ENCODE measurements at regions not wholly inside any gene's neighbourhood (a gene's known extent, or its start where the extent isn't known, plus 50 kb on each side); places are given as distances from the start of the nearest gene placed in this dataset.
"Not testable (repeated sequence)": the region's sequence is repeated elsewhere in the genome, so short reads cannot be mapped to it uniquely, and the experiment has no call there.

GRCh38 chr2:240253583-240254145 is 113.2 kb upstream of the OTOS start:
- ATAC-seq (no peak), DNase-seq (ENCODE audit: low spot score) (no peak)
- Mint-ChIP-seq H3K27me3 (peaks cover 0 to 4% of the 10 kb centered on the region in 2 donors), H3K4me3 (no peak overlapping the region), H3K27ac (no peak overlapping the region), H3K9me3 (no peaks in the 10 kb centered on the region), H3K4me1 (ENCODE audit: low read depth in 2 of 2) (no peaks in the 10 kb centered on the region), H3K36me3 (no peaks in the 10 kb centered on the region)

GRCh38 chr2:240254337-240255164 is 114.1 kb upstream of the OTOS start:
- Mint-ChIP-seq H3K4me1 (ENCODE audit: low read depth in 2 of 2) (no peaks in the 10 kb centered on the region), H3K36me3 (no peaks in the 10 kb centered on the region), H3K4me3 (no peak overlapping the region), H3K9me3 (no peaks in the 10 kb centered on the region), H3K27me3 (peaks cover 0 to 4% of the 10 kb centered on the region in 2 donors), H3K27ac (no peak overlapping the region)
- ATAC-seq: no peak
- DNase-seq (ENCODE audit: low spot score): no peak

GRCh38 chr2:240255165-240255491 is 114.7 kb upstream of the OTOS start:
- H3K36me3 Mint-ChIP-seq: no peaks in the 10 kb centered on the region
- DNase-seq (ENCODE audit: low spot score) (no peak), ATAC-seq (no peak)
- H3K9me3 Mint-ChIP-seq: no peaks in the 10 kb centered on the region
- peaks cover 0 to 4% of the 10 kb centered on the region in 2 donors for H3K27me3 Mint-ChIP-seq
- H3K27ac Mint-ChIP-seq: no peak overlapping the region
- no peak overlapping the region for H3K4me3 Mint-ChIP-seq
- H3K4me1 Mint-ChIP-seq (ENCODE audit: low read depth in 2 of 2): no peaks in the 10 kb centered on the region

- DNase-seq (ENCODE audit: low spot score) (no peak), ATAC-seq (no peak)
- Mint-ChIP-seq H3K4me1 (ENCODE audit: low read depth in 2 of 2) (no peaks in the 10 kb centered on the region), H3K9me3 (no peaks in the 10 kb centered on the region), H3K36me3 (no peaks in the 10 kb centered on the region), H3K4me3 (no peak overlapping the region), H3K27me3 (peaks cover 0 to 4% of the 10 kb centered on the region in 2 donors), H3K27ac (no peak overlapping the region)
Observed at GRCh38 chr2:240255811-240256703, 115.6 kb upstream of the OTOS start.

- Mint-ChIP-seq H3K9me3 (peaks cover 1% of the 10 kb centered on the region), H3K36me3 (no peaks in the 10 kb centered on the region), H3K4me1 (ENCODE audit: low read depth in 2 of 2) (no peaks in the 10 kb centered on the region), H3K27me3 (peaks cover 0 to 4% of the 10 kb centered on the region in 2 donors), H3K27ac (no peak overlapping the region), H3K4me3 (no peak overlapping the region)
- DNase-seq (ENCODE audit: low spot score) (no peak), ATAC-seq (no peak)
Observed at GRCh38 chr2:240256704-240257637, 116.5 kb upstream of the OTOS start.

- H3K27me3 Mint-ChIP-seq: peaks cover 0 to 4% of the 10 kb centered on the region in 2 donors
- no peaks in the 10 kb centered on the region for H3K4me1 Mint-ChIP-seq (ENCODE audit: low read depth in 2 of 2)
- DNase-seq (ENCODE audit: low spot score): no peak
- ATAC-seq: no peak
- no peaks in the 10 kb centered on the region for H3K36me3 Mint-ChIP-seq
- H3K9me3 Mint-ChIP-seq: peaks cover 5% of the 10 kb centered on the region
- no peak overlapping the region for H3K27ac Mint-ChIP-seq
- H3K4me3 Mint-ChIP-seq: no peak overlapping the region
Observed at GRCh38 chr2:240257940-240258580, 117.6 kb upstream of the OTOS start.

- Mint-ChIP-seq H3K36me3 (no peaks in the 10 kb centered on the region), H3K4me1 (ENCODE audit: low read depth in 2 of 2) (no peaks in the 10 kb centered on the region), H3K4me3 (no peak overlapping the region), H3K27me3 (peaks cover 0 to 4% of the 10 kb centered on the region in 2 donors), H3K9me3 (peaks cover 5% of the 10 kb centered on the region), H3K27ac (no peak overlapping the region)
- peak in 1 of 2 donors; percentile 8 for ATAC-seq
- no peak for DNase-seq (ENCODE audit: low spot score)
Observed at GRCh38 chr2:240258685-240259084, 118.2 kb upstream of the OTOS start.

- no peaks in the 10 kb centered on the region for H3K36me3 Mint-ChIP-seq
- ATAC-seq (no peak), DNase-seq (ENCODE audit: low spot score) (no peak)
- H3K9me3 Mint-ChIP-seq: peaks cover 5% of the 10 kb centered on the region
- no peaks in the 10 kb centered on the region for H3K4me1 Mint-ChIP-seq (ENCODE audit: low read depth in 2 of 2)
- H3K27me3 Mint-ChIP-seq: peaks cover 0 to 4% of the 10 kb centered on the region in 2 donors
- H3K4me3 Mint-ChIP-seq: no peak overlapping the region
- no peak overlapping the region for H3K27ac Mint-ChIP-seq
Observed at GRCh38 chr2:240259201-240259923, 118.9 kb upstream of the OTOS start.

- H3K4me3 Mint-ChIP-seq: no peak overlapping the region
- H3K9me3 Mint-ChIP-seq: peaks cover 5% of the 10 kb centered on the region
- no peak overlapping the region for H3K27ac Mint-ChIP-seq
- H3K36me3 Mint-ChIP-seq: no peaks in the 10 kb centered on the region
- DNase-seq (ENCODE audit: low spot score) (no peak), ATAC-seq (peak in 1 of 2 donors; percentile 30)
- peaks cover 5 to 6% of the 10 kb centered on the region in 2 donors for H3K27me3 Mint-ChIP-seq
- no peaks in the 10 kb centered on the region for H3K4me1 Mint-ChIP-seq (ENCODE audit: low read depth in 2 of 2)
Observed at GRCh38 chr2:240259924-240260529, 119.6 kb upstream of the OTOS start.

GRCh38 chr2:240260664-240261063 is 120.2 kb upstream of the OTOS start:
- ATAC-seq (no peak), DNase-seq (ENCODE audit: low spot score) (no peak)
- Mint-ChIP-seq H3K9me3 (peaks cover 5% of the 10 kb centered on the region), H3K36me3 (no peaks in the 10 kb centered on the region), H3K4me1 (ENCODE audit: low read depth in 2 of 2) (no peaks in the 10 kb centered on the region), H3K27ac (no peak overlapping the region), H3K4me3 (no peak overlapping the region), H3K27me3 (peaks cover 6 to 10% of the 10 kb centered on the region in 2 donors)

- not testable (repeated sequence) for DNase-seq (ENCODE audit: low spot score); ATAC-seq; H3K27ac Mint-ChIP-seq; H3K9me3 Mint-ChIP-seq; H3K4me3 Mint-ChIP-seq; H3K4me1 Mint-ChIP-seq (ENCODE audit: low read depth in 2 of 2); H3K36me3 Mint-ChIP-seq
- H3K27me3 Mint-ChIP-seq: peaks cover 15 to 23% of the 10 kb centered on the region in 2 donors
Observed at GRCh38 chr2:240262578-240262977, 122.1 kb upstream of the OTOS start.

GRCh38 chr2:240269380-240269779 is 128.9 kb upstream of the OTOS start:
- ATAC-seq (no peak), DNase-seq (ENCODE audit: low spot score) (no peak)
- Mint-ChIP-seq H3K4me1 (ENCODE audit: low read depth in 2 of 2) (no peaks in the 10 kb centered on the region), H3K9me3 (peaks cover 8% of the 10 kb centered on the region), H3K27me3 (peaks cover 48 to 67% of the 10 kb centered on the region in 2 donors), H3K4me3 (no peak overlapping the region), H3K36me3 (peaks cover 11% of the 10 kb centered on the region), H3K27ac (no peak overlapping the region)
